ENCODE measurements at regions not wholly inside any gene's neighbourhood (a gene's known extent, or its start where the extent isn't known, plus 50 kb on each side); places are given as distances from the start of the nearest gene placed in this dataset.

DNA sequence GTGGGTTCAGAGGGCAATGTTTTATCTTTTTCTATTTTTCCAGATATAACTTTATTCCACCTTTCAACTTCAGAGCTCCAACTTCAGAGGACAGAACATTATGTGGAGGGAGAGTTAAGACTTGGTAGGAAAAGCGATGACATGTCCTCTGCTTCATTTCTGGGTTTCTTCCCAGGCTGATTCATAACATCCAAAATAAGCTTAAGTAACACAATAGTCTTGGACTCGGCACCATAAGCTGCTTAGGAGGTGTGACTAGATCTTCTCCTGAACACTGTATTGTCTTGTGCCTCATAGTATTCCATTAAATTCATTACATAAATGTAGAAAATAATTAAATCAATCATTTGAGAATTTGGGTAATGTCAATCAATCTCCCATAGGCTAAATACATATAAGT lies 95.5 kb upstream of the PDE3A start:
- TF ChIP-seq, protein P1, sequence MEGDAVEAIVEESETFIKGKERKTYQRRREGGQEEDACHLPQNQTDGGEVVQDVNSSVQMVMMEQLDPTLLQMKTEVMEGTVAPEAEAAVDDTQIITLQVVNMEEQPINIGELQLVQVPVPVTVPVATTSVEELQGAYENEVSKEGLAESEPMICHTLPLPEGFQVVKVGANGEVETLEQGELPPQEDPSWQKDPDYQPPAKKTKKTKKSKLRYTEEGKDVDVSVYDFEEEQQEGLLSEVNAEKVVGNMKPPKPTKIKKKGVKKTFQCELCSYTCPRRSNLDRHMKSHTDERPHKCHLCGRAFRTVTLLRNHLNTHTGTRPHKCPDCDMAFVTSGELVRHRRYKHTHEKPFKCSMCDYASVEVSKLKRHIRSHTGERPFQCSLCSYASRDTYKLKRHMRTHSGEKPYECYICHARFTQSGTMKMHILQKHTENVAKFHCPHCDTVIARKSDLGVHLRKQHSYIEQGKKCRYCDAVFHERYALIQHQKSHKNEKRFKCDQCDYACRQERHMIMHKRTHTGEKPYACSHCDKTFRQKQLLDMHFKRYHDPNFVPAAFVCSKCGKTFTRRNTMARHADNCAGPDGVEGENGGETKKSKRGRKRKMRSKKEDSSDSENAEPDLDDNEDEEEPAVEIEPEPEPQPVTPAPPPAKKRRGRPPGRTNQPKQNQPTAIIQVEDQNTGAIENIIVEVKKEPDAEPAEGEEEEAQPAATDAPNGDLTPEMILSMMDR (IDR thresholded peaks at IDR 0.05): no peak
- TF ChIP-seq POLR2A (IDR thresholded peaks at IDR 0.05): no peak
